ENCODE measurements at regions not wholly inside any gene's neighbourhood (a gene's known extent, or its start where the extent isn't known, plus 50 kb on each side); places are given as distances from the start of the nearest gene placed in this dataset.
A peak's percentile ranks its signal among the peaks of the same experiment; 100 is the strongest.

DNA sequence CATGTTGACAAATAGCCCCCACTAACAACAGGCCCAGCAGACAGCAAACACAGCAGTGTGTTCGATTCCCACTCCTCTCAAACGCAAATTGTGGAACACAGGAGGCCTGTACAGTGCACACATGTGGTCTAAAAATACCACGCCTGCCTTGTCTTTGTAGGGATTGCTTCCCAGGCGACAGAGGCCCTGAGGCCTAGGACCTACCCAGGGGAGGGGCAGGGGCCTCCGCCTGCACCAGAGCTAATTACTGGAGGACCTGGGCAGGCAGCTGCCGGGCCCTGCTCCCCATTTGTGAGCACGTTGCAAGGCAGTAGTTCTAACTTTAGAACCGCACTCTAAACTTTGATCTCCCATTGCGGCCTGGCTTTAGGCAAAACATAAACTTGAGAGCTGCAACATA lies 316.0 kb downstream of the TXNL1 start:
- CTCF ChIA-PET: interaction anchor here (1.2 kb wide), 1 partner anchor 8 kb away, joined by 4 read pairs; no protein-coding TSS in a partner anchor

GRCh38 chr18:56321470-56321869 lies 316.9 kb downstream of the TXNL1 start:
- no peak for DNase-seq (ENCODE audit: low read depth, low spot score)
- no peak; the same call in 2 of the 3 replicates for ATAC-seq
- peak overlapping the region; percentile 21 for H3K4me2 ChIP-seq (ENCODE audit: control insufficient read depth, insufficient read depth)
- H4K20me1 ChIP-seq (ENCODE audit: control insufficient read depth, insufficient read depth): no peaks in the 10 kb centered on the region
- no TSS peak for BruUV-seq (replicated peaks)
- WGBS (ENCODE audit: insufficient coverage, insufficient replicate concordance, low lambda C conversion rate, missing lambda C conversion rate): 20% methylated on average over 8 of the region's 8 CpGs
- in situ Hi-C loops (cut with MboI) (no loop called here), intact Hi-C loops (cut with micrococcal nuclease; ENCODE audit: unreplicated experiment) (no loop called here)
- POLR2A ChIA-PET: no interaction called here
- H2AFZ ChIP-seq (ENCODE audit: control insufficient read depth, low read depth, low read length): no peak overlapping the region
- H3K9ac ChIP-seq (ENCODE audit: control insufficient read depth, insufficient read depth, low read length): no peak overlapping the region
- RAD21 ChIA-PET (ENCODE audit: unreplicated experiment): no interaction called here
- H3K9me3 ChIP-seq (replicated peaks; ENCODE audit: control insufficient read depth, insufficient read depth, low read length): no peaks in the 10 kb centered on the region
- H3K36me3 ChIP-seq (ENCODE audit: control insufficient read depth in 2 of 2, insufficient read depth in 2 of 2, low read length in 1 of 2): no peaks in the 10 kb centered on the region
- H3K27me3 ChIP-seq (replicated peaks in 1 of 2; ENCODE audit: control insufficient read depth in 2 of 2, insufficient read depth in 2 of 2, low read length in 1 of 2): no peaks in the 10 kb centered on the region
- TF ChIP-seq MEF2B (IDR thresholded peaks at IDR 0.05; ENCODE audit: partially characterized antibody, poor library complexity, severe bottlenecking) (no peak), TCF3 (IDR thresholded peaks at IDR 0.05; ENCODE audit: borderline replicate concordance, insufficient read depth, low read depth, low read length) (0 out of 2 replicates have a peak, but pooled peaks have one; percentile 32), ASH2L (IDR thresholded peaks at IDR 0.05; ENCODE audit: borderline replicate concordance, low read depth) (no peak), CBX3 (IDR thresholded peaks at IDR 0.05; ENCODE audit: borderline replicate concordance, low read depth) (no peak)
- H3K79me2 ChIP-seq (ENCODE audit: control insufficient read depth, insufficient read depth, low read length): no peaks in the 10 kb centered on the region
- SMC1A ChIA-PET (ENCODE audit: uncharacterized antibody, unreplicated experiment): interaction anchor here (0.6 to 1.0 kb wide), 2 partner anchors 56 to 252 kb away, joined by 3 read pairs; no protein-coding TSS in a partner anchor
- H3K4me1 ChIP-seq (ENCODE audit: control insufficient read depth, insufficient read depth, low read length): peaks cover 23% of the 10 kb centered on the region
- H3K27ac ChIP-seq (ENCODE audit: control insufficient read depth, insufficient read depth): no peak overlapping the region
- no peak for FAIRE-seq
- CTCF ChIA-PET: interaction anchor here (0.7 to 0.9 kb wide), 2 partner anchors 13 to 360 kb away, joined by 3 read pairs; no protein-coding TSS in a partner anchor
- no peak overlapping the region for H3K4me3 ChIP-seq

More for the DNA sequence above, 316.0 kb downstream of the TXNL1 start:
- Histone ChIP-seq H3K27ac (ENCODE audit: control insufficient read depth, insufficient read depth) (no peak overlapping the region), H3K4me3 (no peak overlapping the region), H3K36me3 (ENCODE audit: control insufficient read depth in 2 of 2, insufficient read depth in 2 of 2, low read length in 1 of 2) (no peaks in the 10 kb centered on the region), H3K9me3 (replicated peaks; ENCODE audit: control insufficient read depth, insufficient read depth, low read length) (no peaks in the 10 kb centered on the region), H3K4me1 (ENCODE audit: control insufficient read depth, insufficient read depth, low read length) (peaks cover 23% of the 10 kb centered on the region), H2AFZ (ENCODE audit: control insufficient read depth, low read depth, low read length) (no peak overlapping the region), H4K20me1 (ENCODE audit: control insufficient read depth, insufficient read depth) (no peaks in the 10 kb centered on the region), H3K27me3 (replicated peaks in 1 of 2; ENCODE audit: control insufficient read depth in 2 of 2, insufficient read depth in 2 of 2, low read length in 1 of 2) (no peaks in the 10 kb centered on the region), H3K4me2 (ENCODE audit: control insufficient read depth, insufficient read depth) (no peak overlapping the region), H3K9ac (ENCODE audit: control insufficient read depth, insufficient read depth, low read length) (no peak overlapping the region), H3K79me2 (ENCODE audit: control insufficient read depth, insufficient read depth, low read length) (no peaks in the 10 kb centered on the region)
- 60% methylated on average over 9 of the region's 9 CpGs for WGBS (ENCODE audit: insufficient coverage, insufficient replicate concordance, low lambda C conversion rate, missing lambda C conversion rate)
- no peak for FAIRE-seq
- ChIA-PET RAD21 (ENCODE audit: unreplicated experiment) (no interaction called here), SMC1A (ENCODE audit: uncharacterized antibody, unreplicated experiment) (interaction anchor here (1.0 to 1.4 kb wide), 5 partner anchors 8 to 239 kb away, joined by 3 read pairs; no protein-coding TSS in a partner anchor), POLR2A (no interaction called here)
- BruUV-seq (replicated peaks): no TSS peak
- ATAC-seq: no peak
- no peak for TF ChIP-seq ZNF24 (IDR thresholded peaks at IDR 0.05)
- in situ Hi-C loops (cut with MboI): no loop called here
- intact Hi-C loops (cut with micrococcal nuclease; ENCODE audit: unreplicated experiment): no loop called here
- DNase-seq (ENCODE audit: low read depth, low spot score): no peak
